Bronchial epithelial cell (primary cell): ENCODE measurements at regions not wholly inside any gene's neighbourhood (a gene's known extent, or its start where the extent isn't known, plus 50 kb on each side); places are given as distances from the start of the nearest gene placed in this dataset.

Source experiments
- DNase-seq: peaks from one replicate; pipeline ENCODE4 v3.0.0-alpha.2; 2010; ENCODE audit warnings: low read depth
- FAIRE-seq: peaks from 2 replicates; lab custom pipeline; 2011; peaks lifted over from hg19 to GRCh38; lab: Jason Lieb, UNC
- H3K27me3 ChIP-seq: 2 replicates; pipeline ENCODE4 v1.5.1; 2011; ENCODE audit warnings: low read length; ENCODE audit not compliant: control insufficient read depth, insufficient read depth
- H3K36me3 ChIP-seq: 2 replicates; pipeline ENCODE4 v1.5.1; 2011; ENCODE audit warnings: low read length; ENCODE audit not compliant: control insufficient read depth, insufficient read depth
- H3K4me3 ChIP-seq: 2 replicates; pipeline ENCODE4 v1.5.1; 2011; ENCODE audit warnings: mild to moderate bottlenecking, low read depth, low read length, control low read depth
- CTCF ChIP-seq: IDR thresholded peaks from 2 replicates; pipeline ENCODE4 v1.5.1; 2011; ENCODE audit warnings: mild to moderate bottlenecking, moderate library complexity, low read length, control low read depth, inconsistent platforms; ENCODE audit not compliant: insufficient read depth, severe bottlenecking

- no peak for DNase-seq
- no peaks in the 10 kb centered on the region for H3K27me3 ChIP-seq
- no peaks in the 10 kb centered on the region for H3K36me3 ChIP-seq
- H3K4me3 ChIP-seq: no peak overlapping the region
- no peak for FAIRE-seq
- no peak for TF ChIP-seq CTCF
These were observed 697.8 kb downstream of the GATA3 start for GRCh38 chr10:8752146-8752843.

GRCh38 chr10:8758029-8758428 is 703.5 kb downstream of the GATA3 start:
- FAIRE-seq (no peak), DNase-seq (peak; percentile 96)
- Histone ChIP-seq H3K36me3 (no peaks in the 10 kb centered on the region), H3K27me3 (no peaks in the 10 kb centered on the region), H3K4me3 (no peak overlapping the region)
- TF ChIP-seq CTCF: no peak

GRCh38 chr10:8766899-8767298 is 712.4 kb downstream of the GATA3 start:
- Histone ChIP-seq H3K4me3 (no peak overlapping the region), H3K36me3 (no peaks in the 10 kb centered on the region), H3K27me3 (no peaks in the 10 kb centered on the region)
- DNase-seq (no peak), FAIRE-seq (no peak)
- no peak for TF ChIP-seq CTCF

DNA sequence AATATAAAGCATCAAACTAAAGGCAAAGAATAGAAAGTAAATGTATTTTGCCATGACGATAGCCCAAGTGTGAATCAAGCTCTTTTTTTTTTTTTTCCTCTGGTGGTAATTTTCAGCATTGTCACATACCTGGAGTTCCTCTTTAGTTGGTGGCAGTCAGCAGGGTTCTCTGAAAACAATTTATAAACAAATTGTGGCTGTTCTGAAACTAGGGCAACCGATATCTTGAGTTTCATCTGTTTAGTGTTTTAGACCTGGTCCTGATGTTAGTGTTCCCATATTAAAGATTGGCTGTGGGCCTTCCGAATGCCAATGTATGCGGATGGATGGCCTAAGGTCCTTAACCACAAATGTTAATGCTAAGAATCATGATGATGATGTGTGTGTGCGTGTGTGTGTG is 713.1 kb downstream of the GATA3 start:
- no peak overlapping the region for H3K4me3 ChIP-seq
- FAIRE-seq: no peak
- H3K27me3 ChIP-seq: no peaks in the 10 kb centered on the region
- H3K36me3 ChIP-seq: no peaks in the 10 kb centered on the region
- no peak for TF ChIP-seq CTCF
- DNase-seq: no peak

GRCh38 chr10:8768341-8768740 is 713.9 kb downstream of the GATA3 start:
- TF ChIP-seq CTCF: no peak
- no peak for FAIRE-seq
- no peak overlapping the region for H3K4me3 ChIP-seq
- no peaks in the 10 kb centered on the region for H3K27me3 ChIP-seq
- H3K36me3 ChIP-seq: no peaks in the 10 kb centered on the region
- DNase-seq: peak; percentile 73

DNA sequence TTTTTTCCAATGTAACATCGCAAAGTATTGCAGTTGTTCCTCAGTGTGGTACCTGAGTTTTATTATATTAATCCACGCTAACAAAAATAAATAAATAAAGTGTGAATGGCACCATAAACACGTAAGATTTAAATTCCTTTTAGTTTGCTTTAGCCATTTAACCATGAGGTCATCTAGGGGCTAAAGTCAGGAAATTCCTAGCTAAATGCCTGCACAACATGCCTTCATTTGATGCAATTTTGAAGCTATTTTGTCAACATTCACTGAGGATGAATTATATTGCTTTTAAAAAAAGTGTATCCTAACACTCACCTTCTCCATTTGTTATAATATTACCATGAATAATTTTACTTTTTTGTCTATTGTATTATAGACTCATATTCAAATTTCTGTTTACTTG is 714.4 kb downstream of the GATA3 start:
- Histone ChIP-seq H3K27me3 (no peaks in the 10 kb centered on the region), H3K4me3 (no peak overlapping the region), H3K36me3 (no peaks in the 10 kb centered on the region)
- peak; percentile 49 for DNase-seq
- TF ChIP-seq CTCF: no peak
- no peak for FAIRE-seq
